ENCODE measurements at regions not wholly inside any gene's neighbourhood (a gene's known extent, or its start where the extent isn't known, plus 50 kb on each side); places are given as distances from the start of the nearest gene placed in this dataset.

- TF ChIP-seq, protein P1, sequence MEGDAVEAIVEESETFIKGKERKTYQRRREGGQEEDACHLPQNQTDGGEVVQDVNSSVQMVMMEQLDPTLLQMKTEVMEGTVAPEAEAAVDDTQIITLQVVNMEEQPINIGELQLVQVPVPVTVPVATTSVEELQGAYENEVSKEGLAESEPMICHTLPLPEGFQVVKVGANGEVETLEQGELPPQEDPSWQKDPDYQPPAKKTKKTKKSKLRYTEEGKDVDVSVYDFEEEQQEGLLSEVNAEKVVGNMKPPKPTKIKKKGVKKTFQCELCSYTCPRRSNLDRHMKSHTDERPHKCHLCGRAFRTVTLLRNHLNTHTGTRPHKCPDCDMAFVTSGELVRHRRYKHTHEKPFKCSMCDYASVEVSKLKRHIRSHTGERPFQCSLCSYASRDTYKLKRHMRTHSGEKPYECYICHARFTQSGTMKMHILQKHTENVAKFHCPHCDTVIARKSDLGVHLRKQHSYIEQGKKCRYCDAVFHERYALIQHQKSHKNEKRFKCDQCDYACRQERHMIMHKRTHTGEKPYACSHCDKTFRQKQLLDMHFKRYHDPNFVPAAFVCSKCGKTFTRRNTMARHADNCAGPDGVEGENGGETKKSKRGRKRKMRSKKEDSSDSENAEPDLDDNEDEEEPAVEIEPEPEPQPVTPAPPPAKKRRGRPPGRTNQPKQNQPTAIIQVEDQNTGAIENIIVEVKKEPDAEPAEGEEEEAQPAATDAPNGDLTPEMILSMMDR (IDR thresholded peaks at IDR 0.05; ENCODE audit: unreplicated experiment in 3 of 3), result no peak
- no peaks in the 10 kb centered on the region for H3K36me3 Mint-ChIP-seq (ENCODE audit: low read depth)
- peaks cover 16% of the 10 kb centered on the region for H3K9me3 Mint-ChIP-seq
- peak overlapping the region; percentile 53 to 91 (median 76) for H3K27ac Mint-ChIP-seq
- peak overlapping the region in 1 of 3 experiments; percentile 69 for H3K4me3 Mint-ChIP-seq
- no peaks in the 10 kb centered on the region for H3K27me3 Mint-ChIP-seq (ENCODE audit: low read depth)
- H3K4me1 Mint-ChIP-seq, result peaks cover 15% of the 10 kb centered on the region
Observed at GRCh38 chr4:32148111-32148666, 1428.0 kb downstream of the PCDH7 start.

DNA sequence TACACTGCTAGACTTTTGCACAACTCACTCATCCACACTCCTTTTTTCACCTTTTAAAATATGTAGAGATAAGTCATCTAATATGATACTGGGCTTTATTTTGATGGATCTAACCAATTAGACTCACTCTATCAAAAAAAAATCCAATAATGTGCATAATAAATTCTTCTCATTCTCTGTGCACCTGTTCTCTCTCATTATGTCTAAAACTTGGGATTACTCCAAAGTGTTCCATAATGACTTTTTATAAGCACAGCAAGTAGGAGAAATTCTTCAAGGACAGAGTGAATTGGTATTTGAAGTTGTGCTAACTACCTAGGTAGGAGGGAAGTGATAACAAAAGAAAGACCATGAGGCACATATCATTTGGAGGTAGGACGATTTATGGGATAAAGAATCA is 1438.8 kb downstream of the PCDH7 start:
- Mint-ChIP-seq H3K27me3 (ENCODE audit: low read depth) (no peaks in the 10 kb centered on the region), H3K4me3 (no peak overlapping the region), H3K9me3 (peaks cover 2% of the 10 kb centered on the region), H3K4me1 (no peaks in the 10 kb centered on the region), H3K27ac (no peak overlapping the region), H3K36me3 (ENCODE audit: low read depth) (no peaks in the 10 kb centered on the region)
- TF ChIP-seq, protein P1 (IDR thresholded peaks at IDR 0.05; ENCODE audit: unreplicated experiment in 3 of 3), result no peak

DNA sequence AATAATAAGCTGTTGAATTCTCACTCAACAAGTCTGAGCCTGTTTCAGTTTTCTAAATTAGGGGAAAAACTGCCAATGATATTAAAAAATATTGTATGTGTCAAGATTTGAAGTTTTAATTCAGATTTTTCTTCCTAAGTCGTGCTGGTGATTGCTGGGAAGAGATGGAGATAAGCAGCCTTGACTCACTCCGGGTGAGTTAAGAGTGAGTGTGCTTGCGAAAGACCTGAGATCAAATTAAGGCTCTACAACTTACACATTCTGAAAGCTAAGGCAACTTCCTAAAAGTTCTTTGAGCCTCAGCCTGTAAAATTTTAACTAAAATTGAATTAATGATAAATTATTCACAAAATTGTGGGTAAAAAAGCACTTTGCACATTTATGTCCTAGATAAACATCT is 1441.2 kb downstream of the PCDH7 start:
- no peaks in the 10 kb centered on the region for H3K9me3 Mint-ChIP-seq
- H3K36me3 Mint-ChIP-seq (ENCODE audit: low read depth), result no peaks in the 10 kb centered on the region
- H3K4me1 Mint-ChIP-seq, result no peaks in the 10 kb centered on the region
- no peak overlapping the region for H3K4me3 Mint-ChIP-seq
- TF ChIP-seq, protein P1 (IDR thresholded peaks at IDR 0.05; ENCODE audit: unreplicated experiment in 3 of 3), result no peak
- H3K27me3 Mint-ChIP-seq (ENCODE audit: low read depth), result no peaks in the 10 kb centered on the region
- no peak overlapping the region for H3K27ac Mint-ChIP-seq

DNA sequence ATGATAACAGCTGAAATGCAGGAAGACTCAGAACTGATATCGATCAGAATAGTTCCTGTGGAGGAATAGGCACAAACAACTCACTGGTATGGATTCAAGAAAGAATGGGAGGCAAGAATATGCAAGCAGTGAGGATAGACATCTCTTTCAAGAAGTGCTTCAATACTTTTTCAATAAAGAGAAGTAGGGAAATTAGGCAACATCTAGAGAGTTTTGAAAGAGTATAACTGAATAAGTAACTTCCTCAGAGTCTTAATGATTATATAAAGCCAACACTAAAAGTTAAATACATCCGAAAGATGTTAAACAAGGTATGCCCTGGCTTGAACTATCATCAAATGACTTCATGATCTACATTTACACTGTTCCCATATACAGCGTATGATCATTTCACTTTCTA is 1443.0 kb downstream of the PCDH7 start:
- Mint-ChIP-seq H3K27ac (no peak overlapping the region), H3K4me3 (no peak overlapping the region), H3K9me3 (no peaks in the 10 kb centered on the region), H3K27me3 (ENCODE audit: low read depth) (no peaks in the 10 kb centered on the region), H3K36me3 (ENCODE audit: low read depth) (no peaks in the 10 kb centered on the region), H3K4me1 (no peaks in the 10 kb centered on the region)
- TF ChIP-seq, protein P1 (IDR thresholded peaks at IDR 0.05; ENCODE audit: unreplicated experiment in 3 of 3), result no peak

DNA sequence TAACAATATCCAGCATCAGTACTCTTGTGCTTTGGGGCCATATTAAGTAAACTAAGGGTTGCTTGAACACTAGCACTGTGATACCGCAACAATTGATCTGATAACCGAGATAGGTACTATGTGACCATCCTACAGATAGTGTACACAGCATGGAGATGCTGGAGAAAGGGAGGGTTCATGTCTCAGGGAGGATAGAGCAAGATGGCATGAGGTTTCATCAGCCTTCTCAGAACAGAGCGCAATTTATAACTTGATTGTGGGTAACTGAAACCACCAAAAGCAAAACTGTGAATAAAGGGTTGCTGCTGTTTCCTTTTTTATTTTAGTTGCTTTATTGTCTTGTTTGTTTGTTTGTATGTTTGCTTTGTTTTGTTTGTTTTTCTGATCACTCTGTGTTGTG is 1449.7 kb downstream of the PCDH7 start:
- Mint-ChIP-seq H3K4me1 (no peaks in the 10 kb centered on the region), H3K9me3 (peaks cover 5% of the 10 kb centered on the region), H3K27me3 (ENCODE audit: low read depth) (no peaks in the 10 kb centered on the region), H3K36me3 (ENCODE audit: low read depth) (no peaks in the 10 kb centered on the region), H3K27ac (no peak overlapping the region), H3K4me3 (no peak overlapping the region)
- TF ChIP-seq, protein P1 (IDR thresholded peaks at IDR 0.05; ENCODE audit: unreplicated experiment in 3 of 3), result no peak

DNA sequence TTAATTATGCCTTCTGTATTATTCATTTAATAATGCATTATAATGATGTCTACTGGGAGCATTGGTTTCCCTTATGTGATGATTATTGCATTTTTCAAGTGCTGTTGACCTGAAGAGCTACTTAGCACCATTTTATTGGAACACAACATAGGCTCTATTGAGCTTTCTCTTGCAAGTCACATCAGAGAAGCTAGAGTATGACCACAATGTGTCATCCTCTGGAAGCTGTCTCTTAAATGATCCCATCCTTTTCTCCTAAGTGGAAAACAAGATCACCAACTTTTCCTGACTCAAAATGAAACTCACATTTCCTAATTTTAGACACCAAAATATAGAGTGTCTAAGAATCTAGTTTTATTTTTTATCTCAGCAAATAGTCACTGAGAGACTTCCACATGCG is 1451.9 kb downstream of the PCDH7 start:
- peaks cover 9% of the 10 kb centered on the region for H3K9me3 Mint-ChIP-seq
- TF ChIP-seq, protein P1 (IDR thresholded peaks at IDR 0.05; ENCODE audit: unreplicated experiment in 3 of 3), result no peak
- no peak overlapping the region for H3K4me3 Mint-ChIP-seq
- no peaks in the 10 kb centered on the region for H3K27me3 Mint-ChIP-seq (ENCODE audit: low read depth)
- no peak overlapping the region for H3K27ac Mint-ChIP-seq
- H3K4me1 Mint-ChIP-seq, result no peaks in the 10 kb centered on the region
- H3K36me3 Mint-ChIP-seq (ENCODE audit: low read depth), result no peaks in the 10 kb centered on the region

Measured in nephron (organoid).